NCI-H526 treated with DMSO at 0.1 percent for 48 hours (cell line): ENCODE measurements at regions not wholly inside any gene's neighbourhood (a gene's known extent, or its start where the extent isn't known, plus 50 kb on each side); places are given as distances from the start of the nearest gene placed in this dataset.
"Not testable (repeated sequence)": the region's sequence is repeated elsewhere in the genome, so short reads cannot be mapped to it uniquely, and the experiment has no call there.

Experiments
- DNase-seq: peaks from one replicate; lab custom pipeline; 2025; lab: John Stamatoyannopoulos, UW

- no peak for DNase-seq
Observed at GRCh38 chr9:2243666-2244555, 228.8 kb downstream of the SMARCA2 start.

DNA sequence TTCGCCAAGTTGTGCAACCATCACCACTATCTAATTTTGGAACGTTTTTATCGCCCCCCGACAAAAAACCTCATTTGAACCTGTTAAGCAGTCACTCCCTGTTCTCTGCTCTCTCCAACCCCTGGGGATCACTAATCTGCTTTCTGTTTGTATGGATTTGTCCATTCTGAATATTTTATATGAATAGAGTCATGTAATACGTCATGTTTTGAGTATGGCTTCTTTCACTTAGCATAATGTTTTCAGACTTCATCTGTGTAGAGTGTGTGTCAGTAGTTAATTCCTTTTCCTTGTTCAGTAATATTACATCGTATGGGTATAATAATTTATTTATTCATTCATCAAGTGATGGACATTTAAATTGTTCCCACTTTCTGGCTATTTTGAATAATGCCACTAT lies 232.2 kb downstream of the SMARCA2 start:
- DNase-seq = no peak

GRCh38 chr9:2248768-2249265 lies 233.7 kb downstream of the SMARCA2 start:
- no peak for DNase-seq

DNA sequence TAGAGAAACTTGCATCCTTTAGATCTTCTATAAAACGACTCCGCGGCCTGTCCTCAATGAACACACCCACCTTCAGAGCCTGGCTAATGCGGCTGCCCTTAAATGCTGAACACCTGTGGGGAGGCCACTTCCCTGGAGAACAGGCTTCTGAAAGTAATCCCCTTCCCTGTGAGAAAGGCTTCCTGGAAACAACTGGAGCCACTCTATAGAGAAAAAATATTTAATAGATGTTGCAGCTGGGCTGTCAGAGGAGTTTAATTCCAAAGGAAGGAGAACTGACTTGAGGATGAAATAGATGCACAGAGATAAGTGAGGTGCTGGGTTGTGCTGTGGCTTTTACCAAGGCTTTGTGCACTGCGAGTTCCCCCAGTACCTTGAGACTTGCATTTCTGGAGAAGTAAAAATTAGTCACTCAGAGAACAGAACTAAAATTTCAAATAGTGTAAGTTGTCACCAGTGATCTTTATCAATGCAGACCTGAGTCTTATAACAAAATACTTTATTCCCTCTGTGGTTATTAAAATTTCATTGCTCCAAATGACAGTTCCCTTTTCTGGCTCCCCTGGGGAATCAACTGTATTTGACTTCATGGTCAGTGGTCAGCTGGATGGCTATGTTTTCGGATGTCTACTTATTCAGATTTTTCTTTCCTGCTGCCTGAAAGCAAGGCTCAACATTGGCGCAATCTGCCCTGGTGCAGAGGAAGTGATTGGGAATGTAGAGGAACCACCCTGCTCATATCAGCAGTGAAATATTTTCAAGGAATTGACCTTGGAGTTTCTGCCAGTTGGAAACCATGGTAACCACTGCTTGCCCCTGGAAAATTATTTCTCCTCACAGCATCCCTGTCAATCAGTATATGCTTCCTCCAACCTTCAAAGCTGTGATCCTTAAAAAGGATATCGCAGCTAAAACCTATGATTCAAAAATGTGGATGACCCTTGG lies 238.8 kb downstream of the SMARCA2 start:
- no peak for DNase-seq

DNA sequence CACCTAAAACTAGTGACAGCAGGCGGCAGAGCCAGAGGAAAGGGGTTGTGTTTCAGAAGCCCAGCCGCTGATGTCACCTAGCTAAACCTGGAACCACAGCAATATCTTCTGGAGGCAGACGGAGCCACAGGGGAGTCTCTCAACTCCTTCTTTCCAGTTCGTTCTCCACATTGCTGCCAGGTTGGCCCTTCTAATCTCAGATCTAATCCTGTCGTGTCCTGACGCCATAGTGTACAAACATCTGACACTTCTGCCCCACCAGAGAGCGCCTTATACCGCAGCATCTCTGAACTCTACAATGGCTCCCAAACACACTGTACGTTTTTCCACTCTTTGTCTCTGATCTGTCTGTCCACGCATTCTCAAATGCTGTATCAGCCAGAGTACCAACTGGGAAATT lies 240.0 kb downstream of the SMARCA2 start:
- DNase-seq = no peak

DNA sequence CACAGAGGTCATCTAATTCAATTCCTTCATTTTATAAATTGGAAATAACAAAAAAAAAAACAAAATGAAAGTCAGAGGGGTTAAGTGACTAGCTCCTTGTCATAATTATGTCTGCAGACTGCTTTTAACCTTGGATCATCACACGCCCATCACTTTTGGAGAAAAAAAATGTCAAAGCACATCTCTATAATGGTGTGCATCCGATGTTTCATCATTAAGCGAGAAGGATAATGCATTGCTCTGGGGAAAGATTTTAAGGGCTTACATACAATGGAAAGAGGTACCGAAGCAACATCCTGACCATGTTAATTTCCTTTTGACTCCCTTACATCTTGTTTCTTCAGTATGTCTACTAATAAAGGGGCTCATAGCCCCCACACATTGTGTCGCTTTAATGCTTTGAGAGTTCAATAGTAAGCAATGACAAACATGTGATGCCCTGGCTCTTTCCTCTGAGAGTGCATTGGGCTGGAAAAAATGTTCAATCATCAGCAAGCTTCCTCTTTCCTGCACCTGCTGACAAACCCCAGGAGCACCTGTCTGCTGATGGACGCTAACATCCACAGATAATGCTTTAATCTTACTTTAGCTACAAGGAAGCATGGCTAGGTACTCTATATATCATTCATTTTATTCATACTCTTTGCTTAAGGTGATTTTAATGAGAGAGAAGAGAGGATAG lies 242.2 kb downstream of the SMARCA2 start:
- DNase-seq = peak; percentile 23

- no peak for DNase-seq
Observed at GRCh38 chr9:2260417-2261306, 245.5 kb downstream of the SMARCA2 start.

GRCh38 chr9:2261421-2262103 lies 246.4 kb downstream of the SMARCA2 start:
- no peak for DNase-seq

- no peak for DNase-seq
Observed at GRCh38 chr9:2262386-2263071, 247.4 kb downstream of the SMARCA2 start.

DNA sequence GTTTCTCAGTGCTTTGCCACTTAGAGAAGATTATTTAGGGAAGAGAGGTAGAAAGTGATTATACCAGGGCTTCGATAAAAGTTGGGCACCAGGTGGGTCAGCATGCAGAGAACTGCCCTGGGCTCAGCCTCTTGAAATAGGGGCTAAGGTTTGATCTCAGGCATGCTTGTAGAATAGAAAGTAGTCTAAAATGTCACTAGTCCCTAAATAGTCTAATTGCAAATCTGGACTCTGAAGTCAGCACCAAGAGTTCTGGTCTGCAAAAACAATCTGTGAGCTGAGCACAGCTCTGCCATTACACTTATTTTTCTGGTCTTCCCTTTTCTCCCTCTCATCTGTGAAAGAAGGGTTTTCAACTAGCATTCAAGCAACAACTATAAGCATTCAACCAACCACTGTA lies 248.0 kb downstream of the SMARCA2 start:
- no peak for DNase-seq

- DNase-seq = no peak
Observed at GRCh38 chr9:2263665-2264064, 248.5 kb downstream of the SMARCA2 start.

GRCh38 chr9:2264081-2264480 lies 248.9 kb downstream of the SMARCA2 start:
- DNase-seq = no peak

- DNase-seq = no peak
Observed at GRCh38 chr9:2267181-2267745, 252.1 kb downstream of the SMARCA2 start.

GRCh38 chr9:2269778-2270177 lies 254.6 kb downstream of the SMARCA2 start:
- no peak for DNase-seq

GRCh38 chr9:2270565-2270964 lies 255.4 kb downstream of the SMARCA2 start:
- DNase-seq = no peak

GRCh38 chr9:2271426-2271825 lies 256.3 kb downstream of the SMARCA2 start:
- no peak for DNase-seq

DNA sequence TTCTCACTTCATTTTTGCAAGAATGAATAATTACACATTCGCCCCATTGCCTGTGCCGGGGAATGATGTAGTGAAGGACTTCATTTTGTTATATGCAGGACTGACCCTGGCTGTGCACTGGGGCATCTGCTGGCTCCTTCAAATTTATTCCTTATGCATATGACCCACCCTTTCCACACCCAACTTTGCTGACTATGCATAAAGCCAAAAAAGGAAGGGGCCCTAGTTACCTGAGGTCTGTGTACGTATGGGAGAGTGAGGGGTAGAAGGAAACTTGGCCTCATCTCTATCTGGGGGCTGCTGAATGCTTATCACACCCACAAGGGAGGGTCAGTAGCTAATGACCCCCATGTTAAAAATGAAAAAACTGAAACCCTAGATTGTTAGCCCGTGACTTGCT lies 259.6 kb downstream of the SMARCA2 start:
- DNase-seq = no peak

DNA sequence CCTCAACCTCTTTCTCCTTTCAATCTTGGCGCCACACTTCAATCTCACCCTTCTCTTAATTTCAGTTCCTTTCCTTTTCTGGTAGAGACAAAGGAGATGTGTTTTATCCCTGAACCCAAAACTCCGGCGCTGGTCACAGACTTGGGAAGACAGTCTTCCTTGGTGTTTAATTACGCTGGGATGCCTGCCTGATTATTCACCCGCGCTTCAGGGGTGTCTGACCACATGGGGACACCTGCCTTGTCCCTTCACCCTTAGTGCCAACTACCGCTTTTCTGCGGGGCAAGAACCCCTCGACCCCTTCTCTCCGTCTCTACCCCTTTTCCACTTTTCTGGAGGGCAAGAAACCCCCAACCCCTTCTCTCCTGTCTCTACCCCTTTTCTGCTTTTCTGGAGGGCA lies 261.1 kb downstream of the SMARCA2 start:
- DNase-seq = no peak

DNA sequence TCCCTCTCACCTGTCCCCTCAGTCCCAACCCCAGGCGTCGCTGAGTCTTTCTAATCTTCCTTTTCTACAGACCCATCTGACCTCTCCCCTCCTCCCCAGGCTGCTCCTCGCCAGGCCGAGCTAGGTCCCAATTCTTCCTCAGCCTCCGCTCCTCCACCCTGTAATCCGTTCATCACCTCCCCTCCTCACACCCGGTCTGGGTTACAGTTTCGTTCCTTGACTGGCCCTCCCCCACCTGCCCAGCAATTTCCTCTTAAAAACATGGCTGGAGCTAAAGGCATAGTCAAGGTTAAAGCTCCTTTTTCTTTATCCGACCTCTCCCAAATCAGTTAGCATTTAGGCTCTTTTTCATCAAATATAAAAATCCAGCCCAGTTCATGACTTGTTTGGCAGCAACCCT lies 262.0 kb downstream of the SMARCA2 start:
- not testable (repeated sequence) for DNase-seq

DNA sequence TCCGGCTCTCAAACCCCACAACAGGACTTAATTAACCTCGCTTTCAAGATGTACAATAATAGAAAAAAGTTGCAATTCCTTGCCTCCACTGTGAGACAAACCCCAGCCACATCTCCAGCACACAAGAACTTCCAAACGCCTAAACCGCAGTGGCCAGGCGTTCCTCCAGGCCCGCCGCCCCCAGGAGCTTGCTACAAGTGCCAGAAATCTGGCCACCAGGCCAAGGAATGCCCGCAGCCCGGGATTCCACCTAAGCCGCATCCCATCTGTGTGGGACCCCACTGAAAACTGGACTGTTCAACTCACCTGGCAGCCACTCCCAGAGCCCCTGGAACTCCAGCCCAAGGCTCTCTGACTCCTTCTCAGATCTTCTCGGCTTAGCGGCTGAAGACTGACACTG lies 262.5 kb downstream of the SMARCA2 start:
- not testable (repeated sequence) for DNase-seq
